T-helper 17 cell (primary cell): ENCODE measurements at regions not wholly inside any gene's neighbourhood (a gene's known extent, or its start where the extent isn't known, plus 50 kb on each side); places are given as distances from the start of the nearest gene placed in this dataset.

ENCODE experiments used
- ATAC-seq: fragments of 150-1000 bp; cut with Tn5 transposase; 2 replicates; pipeline ENCODE4 v1.10.0; 2021; ENCODE audit warnings: mild to moderate bottlenecking, moderate library complexity
- DNase-seq, 3 donors: peaks; one replicate each; pipeline versions ENCODE4 v3.0.0 to v3.0.0-alpha.2; 2020 to 2021
- H3K9me3 ChIP-seq: one replicate; pipeline ENCODE4 v1.7.0; 2013; ENCODE audit warnings: low read length, mild to moderate bottlenecking; ENCODE audit not compliant: control insufficient read depth, poor library complexity, severe bottlenecking
- H3K27ac Mint-ChIP-seq: one replicate; pipeline ENCODE4 v1.8.0; 2022; ENCODE audit warnings: mild to moderate bottlenecking, moderate library complexity, mixed read lengths
- H3K27me3 Mint-ChIP-seq: one replicate; pipeline ENCODE4 v1.8.0; 2022; ENCODE audit warnings: mixed read lengths
- H3K36me3 Mint-ChIP-seq: one replicate; pipeline ENCODE4 v1.8.0; 2022; ENCODE audit warnings: low read depth, mixed read lengths
- H3K4me1 Mint-ChIP-seq: one replicate; pipeline ENCODE4 v1.8.0; 2022; ENCODE audit warnings: mild to moderate bottlenecking, mixed read lengths
- H3K4me3 Mint-ChIP-seq: one replicate; pipeline ENCODE4 v1.8.0; 2022; ENCODE audit warnings: mild to moderate bottlenecking, moderate library complexity, mixed read lengths

DNA sequence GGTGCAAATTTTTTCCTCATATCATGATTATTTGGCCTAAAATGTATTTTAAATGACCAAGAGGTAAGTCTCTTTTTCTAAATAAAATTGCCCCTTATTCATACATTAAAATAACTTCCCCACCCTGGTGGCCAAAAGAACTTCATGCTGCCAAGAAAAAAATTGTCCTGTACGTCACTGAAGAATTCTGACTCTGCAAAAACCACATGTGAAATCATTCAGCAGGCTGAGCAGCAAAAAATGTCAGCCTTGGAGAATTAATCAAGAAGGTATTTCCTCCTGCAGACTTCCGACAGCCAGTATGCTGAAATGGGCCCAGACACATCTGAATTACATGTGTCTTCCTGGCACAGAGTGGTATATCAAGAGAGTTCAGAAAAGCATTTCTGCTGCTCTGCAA is 94.6 kb upstream of the HMHB1 start:
- DNase-seq (no peak), ATAC-seq (no peak)
- Mint-ChIP-seq H3K36me3 (no peaks in the 10 kb centered on the region), H3K27me3 (no peaks in the 10 kb centered on the region), H3K4me1 (no peaks in the 10 kb centered on the region), H3K27ac (no peak overlapping the region), H3K4me3 (no peak overlapping the region)
- no peaks in the 10 kb centered on the region for H3K9me3 ChIP-seq

DNA sequence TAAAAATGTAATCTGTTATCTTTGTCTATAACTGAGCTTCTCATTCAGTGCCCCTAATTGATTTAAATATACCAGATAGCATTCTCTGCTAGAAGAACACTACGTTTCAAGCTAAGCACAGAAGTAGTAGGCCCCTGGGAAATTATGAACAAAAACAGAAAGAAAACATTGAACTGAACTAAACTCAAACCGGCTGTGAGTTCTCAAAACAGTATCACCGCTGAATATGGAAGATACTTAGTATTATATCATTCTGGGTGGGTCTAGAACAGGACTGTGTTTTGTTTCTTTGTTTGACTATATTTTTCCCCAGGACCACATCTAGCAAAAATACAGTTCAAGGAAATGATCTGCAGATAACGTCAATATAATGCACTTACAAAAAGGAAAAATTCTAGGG is 95.1 kb upstream of the HMHB1 start:
- no peak for ATAC-seq
- Mint-ChIP-seq H3K4me3 (no peak overlapping the region), H3K4me1 (no peaks in the 10 kb centered on the region), H3K27ac (no peak overlapping the region), H3K27me3 (no peaks in the 10 kb centered on the region), H3K36me3 (no peaks in the 10 kb centered on the region)
- DNase-seq = no peak
- H3K9me3 ChIP-seq = no peaks in the 10 kb centered on the region

DNA sequence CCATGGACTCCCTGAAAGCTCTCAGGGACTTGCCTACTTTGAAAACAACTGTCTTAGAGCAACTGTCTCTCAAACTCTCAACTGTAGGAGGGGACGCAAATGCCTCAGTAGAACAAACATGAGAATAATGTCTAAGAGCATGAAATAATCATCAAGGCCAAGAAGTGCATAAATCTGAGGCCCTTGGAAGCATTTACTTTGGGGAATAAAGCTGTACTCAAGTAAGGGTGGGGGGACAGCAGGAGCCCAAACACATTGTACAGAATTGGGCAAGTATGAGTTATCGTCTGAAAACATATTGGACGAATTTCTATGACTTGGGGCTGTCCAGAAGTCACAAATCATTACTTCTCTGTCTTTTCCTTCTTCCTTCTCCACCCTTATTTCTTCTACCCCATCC is 96.3 kb upstream of the HMHB1 start:
- H3K9me3 ChIP-seq = no peaks in the 10 kb centered on the region
- no peaks in the 10 kb centered on the region for H3K4me1 Mint-ChIP-seq
- no peak overlapping the region for H3K27ac Mint-ChIP-seq
- ATAC-seq (no peak), DNase-seq (no peak)
- H3K36me3 Mint-ChIP-seq = no peaks in the 10 kb centered on the region
- H3K4me3 Mint-ChIP-seq = no peak overlapping the region
- H3K27me3 Mint-ChIP-seq = no peaks in the 10 kb centered on the region

DNA sequence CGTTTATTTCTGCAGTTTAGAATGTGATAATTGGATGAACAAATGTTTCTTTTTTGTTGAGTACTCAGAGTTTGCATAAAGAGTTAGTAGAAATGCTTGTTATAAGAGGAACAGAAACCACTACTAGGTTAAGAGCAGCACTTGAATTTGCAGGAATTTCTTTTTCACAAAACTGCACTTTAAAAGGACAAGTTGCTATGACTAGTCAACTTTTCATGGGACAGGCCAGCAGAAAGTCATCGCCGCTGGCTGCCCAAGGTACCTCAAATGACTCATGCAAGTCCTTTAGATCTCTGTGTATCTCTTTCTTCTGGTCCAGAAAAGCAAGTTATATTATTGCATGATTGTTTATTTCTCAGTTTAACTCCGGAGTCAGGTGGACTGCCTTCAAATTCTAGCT is 97.3 kb upstream of the HMHB1 start:
- Mint-ChIP-seq H3K36me3 (no peaks in the 10 kb centered on the region), H3K27ac (no peak overlapping the region), H3K4me1 (no peaks in the 10 kb centered on the region), H3K27me3 (no peaks in the 10 kb centered on the region), H3K4me3 (no peak overlapping the region)
- H3K9me3 ChIP-seq = no peaks in the 10 kb centered on the region
- DNase-seq (no peak), ATAC-seq (no peak)

DNA sequence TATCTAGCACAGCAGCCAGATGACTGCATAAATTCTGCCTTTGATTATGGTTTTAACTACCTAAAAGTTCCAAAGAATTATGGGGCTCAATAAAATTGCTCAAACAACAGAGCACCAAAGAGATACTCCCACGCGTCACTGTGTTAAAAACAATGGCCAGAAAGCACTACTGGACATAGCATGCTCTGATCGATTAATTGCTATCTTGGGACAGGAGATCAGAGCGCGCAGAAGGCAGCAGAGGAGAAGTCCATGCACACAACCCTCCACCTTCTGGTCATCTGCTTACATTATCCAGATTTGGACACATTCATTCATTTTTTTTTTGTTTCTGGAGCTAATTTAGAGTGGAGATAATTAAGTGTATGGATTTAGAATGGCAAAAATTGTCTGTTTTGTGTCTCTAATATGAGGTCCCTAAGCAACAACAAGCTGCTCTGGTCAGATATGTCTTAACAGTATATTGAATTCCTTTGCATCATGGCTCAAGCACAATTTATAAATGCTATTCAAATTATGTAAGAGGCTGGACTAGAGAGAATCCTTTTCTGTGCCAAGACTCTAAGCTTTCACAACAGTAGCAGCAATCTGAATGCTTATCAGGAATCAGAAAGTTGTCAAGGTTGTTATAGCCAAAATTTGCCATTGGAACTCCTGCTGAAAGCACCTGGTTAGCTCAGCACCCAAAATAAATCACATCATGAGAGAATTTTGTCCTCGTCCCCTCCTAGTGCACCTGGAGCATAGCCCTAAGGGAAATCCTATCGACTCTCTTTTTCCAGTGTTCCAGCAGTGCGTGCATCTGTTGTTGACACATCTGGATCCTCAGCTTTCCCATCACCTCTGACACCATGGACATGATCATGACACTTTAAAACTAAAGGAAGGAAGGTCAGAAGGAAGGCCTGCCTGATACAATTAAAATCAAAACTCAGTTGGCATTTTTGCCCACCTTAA is 98.6 kb upstream of the HMHB1 start:
- no peaks in the 10 kb centered on the region for H3K9me3 ChIP-seq
- no peaks in the 10 kb centered on the region for H3K36me3 Mint-ChIP-seq
- H3K27me3 Mint-ChIP-seq = no peaks in the 10 kb centered on the region
- peaks cover 6% of the 10 kb centered on the region for H3K4me1 Mint-ChIP-seq
- no peak overlapping the region for H3K27ac Mint-ChIP-seq
- H3K4me3 Mint-ChIP-seq = no peak overlapping the region
- ATAC-seq = no peak
- DNase-seq = no peak

DNA sequence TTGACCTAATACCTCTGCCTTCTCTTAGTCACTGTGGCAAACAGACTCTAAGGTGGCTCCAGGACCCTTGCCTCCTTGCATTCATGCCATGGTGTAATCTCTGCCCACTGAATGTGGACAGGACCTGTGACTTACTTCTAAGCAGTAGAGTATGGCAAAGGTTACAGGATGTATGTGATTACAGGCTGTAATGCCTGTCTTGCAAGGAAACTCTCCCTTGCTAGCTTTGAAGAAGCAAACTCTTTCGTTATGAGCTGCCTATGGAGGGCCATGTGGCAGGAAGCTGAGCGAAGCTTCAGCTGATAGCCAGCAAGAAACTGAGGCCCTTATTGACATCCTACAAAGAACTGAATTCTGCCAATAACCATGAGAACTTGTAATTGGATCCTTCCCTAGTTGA is 103.3 kb upstream of the HMHB1 start:
- Mint-ChIP-seq H3K27me3 (peaks cover 17% of the 10 kb centered on the region), H3K27ac (no peak overlapping the region), H3K4me1 (peaks cover 6% of the 10 kb centered on the region), H3K36me3 (no peaks in the 10 kb centered on the region), H3K4me3 (no peak overlapping the region)
- H3K9me3 ChIP-seq = no peaks in the 10 kb centered on the region
- DNase-seq (no peak), ATAC-seq (no peak)

DNA sequence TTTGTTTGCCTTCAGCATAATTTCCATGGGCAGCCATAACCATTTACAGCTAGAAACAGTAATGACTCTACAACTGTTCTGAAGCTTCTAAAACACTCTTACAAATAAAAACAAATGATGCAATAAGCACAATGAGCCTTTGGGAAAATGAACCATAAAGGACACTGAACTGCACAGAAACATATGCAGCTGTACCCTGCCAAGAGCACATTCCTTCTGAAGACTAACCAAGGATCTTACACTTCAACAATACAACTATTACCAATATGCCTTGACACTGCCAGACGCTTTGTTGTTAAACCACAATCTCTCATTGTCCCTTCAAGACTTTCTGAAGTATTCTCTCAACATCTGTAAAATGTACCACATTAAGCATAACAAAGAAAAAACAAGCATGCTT is 104.2 kb upstream of the HMHB1 start:
- no peak for ATAC-seq
- H3K36me3 Mint-ChIP-seq = no peaks in the 10 kb centered on the region

DNA sequence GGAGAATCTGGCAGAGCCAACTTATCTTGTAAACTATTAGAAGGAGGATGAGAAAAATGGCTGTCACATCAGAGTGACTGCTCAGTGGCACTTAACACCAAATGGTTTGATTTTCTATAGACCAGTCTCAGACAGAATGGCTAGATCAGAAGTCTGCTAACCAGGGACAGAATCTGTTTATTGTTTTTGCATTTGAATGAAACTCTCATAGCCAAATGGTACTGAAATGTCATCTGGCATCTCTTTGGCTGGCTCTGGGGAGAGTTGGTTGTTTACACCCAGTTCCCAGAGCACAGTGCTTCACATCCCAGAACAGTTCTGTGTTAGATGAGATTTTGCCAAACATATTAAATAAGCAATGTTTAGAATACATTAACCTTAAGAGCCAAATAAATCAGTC is 106.6 kb upstream of the HMHB1 start:
- no peaks in the 10 kb centered on the region for H3K36me3 Mint-ChIP-seq
- H3K4me1 Mint-ChIP-seq = peaks cover 6% of the 10 kb centered on the region
- ATAC-seq (no peak), DNase-seq (no peak)
- H3K27me3 Mint-ChIP-seq = peaks cover 17% of the 10 kb centered on the region
- H3K27ac Mint-ChIP-seq = no peak overlapping the region
- no peaks in the 10 kb centered on the region for H3K9me3 ChIP-seq
- no peak overlapping the region for H3K4me3 Mint-ChIP-seq

More for the DNA sequence above, 104.2 kb upstream of the HMHB1 start:
- peaks cover 6% of the 10 kb centered on the region for H3K4me1 Mint-ChIP-seq
- no peaks in the 10 kb centered on the region for H3K9me3 ChIP-seq
- peaks cover 17% of the 10 kb centered on the region for H3K27me3 Mint-ChIP-seq
- no peak overlapping the region for H3K27ac Mint-ChIP-seq
- no peak overlapping the region for H3K4me3 Mint-ChIP-seq
- DNase-seq = no peak

DNA sequence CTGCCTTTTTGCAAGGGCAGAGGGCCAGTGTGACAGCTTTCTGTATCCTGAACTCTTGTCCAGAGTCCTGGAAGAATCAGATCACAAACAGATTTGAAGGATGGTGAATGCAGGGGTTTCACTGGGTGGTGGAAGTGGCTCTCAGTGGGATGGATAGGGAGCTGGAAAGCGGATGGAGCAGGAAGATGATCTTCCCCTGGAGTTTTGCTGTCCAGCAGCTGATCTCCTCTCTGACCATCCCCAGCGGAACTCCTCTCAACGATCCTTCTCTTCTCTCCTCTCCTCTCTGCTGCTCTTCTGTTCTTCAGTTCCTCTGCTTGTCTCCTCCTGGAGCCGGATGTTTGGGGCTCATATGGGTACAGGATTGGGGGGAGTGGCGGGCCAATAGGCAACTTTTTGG is 108.3 kb upstream of the HMHB1 start:
- no peak overlapping the region for H3K4me3 Mint-ChIP-seq
- no peak for DNase-seq
- H3K36me3 Mint-ChIP-seq = no peaks in the 10 kb centered on the region
- H3K4me1 Mint-ChIP-seq = no peaks in the 10 kb centered on the region
- no peak overlapping the region for H3K27ac Mint-ChIP-seq
- ATAC-seq = no peak
- H3K27me3 Mint-ChIP-seq = peaks cover 17% of the 10 kb centered on the region
- H3K9me3 ChIP-seq = no peaks in the 10 kb centered on the region

DNA sequence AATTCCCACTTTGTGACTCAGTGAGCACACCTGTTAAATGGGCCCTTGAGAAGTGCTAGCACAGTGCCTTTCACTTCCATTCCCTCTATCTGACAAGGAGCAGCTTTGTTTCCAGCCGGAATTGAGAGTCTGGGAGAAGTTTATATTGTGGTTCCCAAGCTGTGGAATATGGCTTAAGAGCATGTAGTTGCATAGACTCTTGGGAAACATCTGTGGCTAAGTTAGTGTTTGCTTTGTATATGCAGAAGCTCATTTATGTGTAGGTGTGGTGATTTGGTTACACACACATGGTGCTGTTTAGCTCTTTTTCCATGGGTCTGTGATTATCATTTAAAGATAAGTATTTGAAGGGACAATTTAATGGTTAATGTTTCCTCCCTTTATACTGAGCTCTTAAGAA is 110.5 kb upstream of the HMHB1 start:
- no peaks in the 10 kb centered on the region for H3K9me3 ChIP-seq
- DNase-seq = no peak
- ATAC-seq = no peak
- Mint-ChIP-seq H3K4me3 (no peak overlapping the region), H3K27me3 (peaks cover 10% of the 10 kb centered on the region), H3K36me3 (no peaks in the 10 kb centered on the region), H3K27ac (no peak overlapping the region), H3K4me1 (no peaks in the 10 kb centered on the region)

DNA sequence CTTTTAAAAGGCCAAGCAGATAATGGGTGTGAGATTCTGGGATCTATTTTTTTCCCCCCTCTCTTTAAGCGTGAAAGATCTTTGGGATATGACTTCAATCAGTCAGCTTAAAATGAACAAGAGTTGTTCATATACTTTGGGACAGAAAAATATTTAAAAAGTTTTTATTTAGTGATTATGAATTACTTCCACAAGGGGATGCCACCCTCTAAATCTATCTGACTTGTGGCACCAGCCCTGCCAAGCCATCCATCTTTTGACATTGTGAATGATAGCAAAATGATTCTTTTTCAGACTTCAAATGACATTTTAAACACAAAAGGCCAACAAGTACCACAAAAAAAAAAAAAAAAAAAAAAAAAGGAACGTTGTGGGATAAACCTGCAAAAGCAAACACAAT is 111.0 kb upstream of the HMHB1 start:
- peaks cover 10% of the 10 kb centered on the region for H3K27me3 Mint-ChIP-seq
- H3K36me3 Mint-ChIP-seq = no peaks in the 10 kb centered on the region
- no peaks in the 10 kb centered on the region for H3K4me1 Mint-ChIP-seq
- H3K27ac Mint-ChIP-seq = no peak overlapping the region
- no peak for ATAC-seq
- H3K4me3 Mint-ChIP-seq = no peak overlapping the region
- no peaks in the 10 kb centered on the region for H3K9me3 ChIP-seq
- DNase-seq = no peak

DNA sequence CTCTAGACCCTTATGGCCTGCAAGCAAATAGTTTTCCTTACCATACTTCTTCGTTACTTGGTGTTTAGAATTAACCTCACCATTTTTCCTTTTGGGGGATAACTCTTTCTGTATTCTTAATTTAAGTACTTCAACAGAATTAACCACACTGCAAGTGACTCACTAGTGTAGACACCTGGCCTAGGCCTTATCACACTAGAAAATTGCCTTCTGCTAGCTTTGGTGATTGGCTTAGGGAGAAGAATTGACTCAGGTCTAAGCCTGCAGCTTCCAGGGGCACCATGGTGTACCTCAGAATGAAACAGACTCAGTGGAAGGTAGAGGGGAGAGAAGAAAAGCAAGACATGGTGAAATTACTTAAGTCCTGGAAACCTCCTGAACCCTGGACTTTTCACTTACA is 112.8 kb upstream of the HMHB1 start:
- DNase-seq (no peak), ATAC-seq (no peak)
- Mint-ChIP-seq H3K36me3 (no peaks in the 10 kb centered on the region), H3K4me1 (no peaks in the 10 kb centered on the region), H3K27ac (no peak overlapping the region), H3K4me3 (no peak overlapping the region), H3K27me3 (peaks cover 4% of the 10 kb centered on the region)
- no peaks in the 10 kb centered on the region for H3K9me3 ChIP-seq

DNA sequence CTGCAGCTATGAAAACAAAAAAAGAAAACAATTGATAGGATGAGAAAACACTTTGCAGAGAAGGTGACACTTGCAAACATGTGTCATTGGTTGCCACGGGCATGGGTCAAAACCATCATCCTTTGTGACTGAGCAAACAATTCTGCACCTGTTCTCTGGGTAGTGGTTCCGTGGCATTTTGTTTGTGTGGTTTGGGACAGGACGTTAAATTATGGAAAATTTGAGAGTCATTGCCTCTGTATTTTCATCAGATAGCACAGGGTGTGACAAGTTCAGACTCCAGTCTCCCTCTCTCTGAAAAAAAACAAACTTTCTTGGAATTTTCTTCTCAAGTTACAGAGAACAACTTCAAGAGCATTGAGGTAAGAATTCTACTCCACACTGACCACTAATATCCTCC is 113.4 kb upstream of the HMHB1 start:
- H3K36me3 Mint-ChIP-seq = no peaks in the 10 kb centered on the region
- no peak for DNase-seq
- no peaks in the 10 kb centered on the region for H3K4me1 Mint-ChIP-seq
- ATAC-seq = no peak
- no peaks in the 10 kb centered on the region for H3K27me3 Mint-ChIP-seq
- no peak overlapping the region for H3K4me3 Mint-ChIP-seq
- H3K27ac Mint-ChIP-seq = no peak overlapping the region
- no peaks in the 10 kb centered on the region for H3K9me3 ChIP-seq

DNA sequence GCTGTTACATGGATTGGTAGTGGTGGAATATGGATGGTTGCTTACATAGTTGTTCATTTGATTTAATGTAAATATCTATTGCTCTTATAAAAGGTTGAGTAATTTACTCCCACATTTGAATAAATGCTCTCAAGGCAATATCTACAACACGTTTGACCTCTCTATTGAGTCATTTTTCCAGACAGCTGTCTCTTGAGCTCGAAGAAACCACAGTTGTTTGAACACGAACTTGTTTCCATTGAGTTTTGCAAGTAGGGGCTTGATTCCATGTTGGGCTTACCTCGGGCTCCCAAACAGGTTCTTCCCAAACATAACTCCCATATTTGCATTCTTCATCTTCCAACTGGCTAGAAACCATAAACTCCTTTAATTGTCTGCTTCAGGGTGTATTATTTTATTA is 115.0 kb upstream of the HMHB1 start:
- no peak overlapping the region for H3K4me3 Mint-ChIP-seq
- H3K27ac Mint-ChIP-seq = no peak overlapping the region
- ATAC-seq (no peak), DNase-seq (no peak)
- no peaks in the 10 kb centered on the region for H3K9me3 ChIP-seq
- H3K36me3 Mint-ChIP-seq = no peaks in the 10 kb centered on the region
- no peaks in the 10 kb centered on the region for H3K4me1 Mint-ChIP-seq
- no peaks in the 10 kb centered on the region for H3K27me3 Mint-ChIP-seq
